ENCODE measurements at regions not wholly inside any gene's neighbourhood (a gene's known extent, or its start where the extent isn't known, plus 50 kb on each side); places are given as distances from the start of the nearest gene placed in this dataset.

DNA sequence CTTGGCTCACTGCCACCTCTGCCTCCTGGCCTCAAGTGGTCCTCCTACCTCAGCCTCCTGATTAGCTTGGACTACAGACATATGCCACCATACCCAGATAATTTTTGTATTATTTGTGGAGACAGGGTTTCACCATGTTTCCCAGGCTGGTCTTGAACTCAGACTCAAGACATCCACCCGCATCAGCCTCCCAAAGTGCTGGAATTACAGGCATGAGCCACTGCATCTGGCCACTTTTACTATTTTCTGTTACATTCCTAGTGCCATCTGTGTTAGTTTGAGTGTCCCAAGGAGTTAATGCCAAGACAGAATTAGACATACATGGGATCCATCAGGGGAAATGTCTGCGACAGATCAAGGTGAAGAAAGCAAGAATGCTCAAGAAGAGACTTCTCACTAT lies 288.2 kb upstream of the CTSO start:
- no peaks in the 10 kb centered on the region for H3K27me3 ChIP-seq (ENCODE audit: control insufficient read depth in 2 of 2, insufficient read depth in 1 of 2, low read length in 1 of 2)
- no peaks in the 10 kb centered on the region for H3K9me3 ChIP-seq (ENCODE audit: control insufficient read depth in 2 of 2, insufficient read depth in 1 of 2, low read length in 1 of 2)
- no peak overlapping the region for H3K4me3 ChIP-seq (ENCODE audit: low read length in 2 of 2)
- no peak for DNase-seq (ENCODE audit: low read depth in 6 of 9, low spot score in 9 of 9)
- H3K27ac ChIP-seq (ENCODE audit: low read depth in 1 of 2, low read length in 1 of 2): no peak overlapping the region
- 98% methylated on average over 2 of the region's 2 CpGs for WGBS
- no peaks in the 10 kb centered on the region for H3K4me1 ChIP-seq (ENCODE audit: control insufficient read depth in 2 of 2, insufficient read depth in 2 of 2, low read length in 2 of 2)
- H3K36me3 ChIP-seq (ENCODE audit: control insufficient read depth in 2 of 2, insufficient read depth in 2 of 2, low read length in 1 of 2): no peaks in the 10 kb centered on the region

GRCh38 chr4:156238171-156238570 lies 284.5 kb upstream of the CTSO start:
- no peaks in the 10 kb centered on the region for H3K27me3 ChIP-seq (ENCODE audit: control insufficient read depth in 2 of 2, insufficient read depth in 1 of 2, low read length in 1 of 2)
- H3K4me3 ChIP-seq (ENCODE audit: low read length in 2 of 2): no peak overlapping the region
- WGBS: 82% methylated on average over 3 of the region's 3 CpGs
- DNase-seq (ENCODE audit: low read depth in 6 of 9, low spot score in 9 of 9): no peak
- H3K36me3 ChIP-seq (ENCODE audit: control insufficient read depth in 2 of 2, insufficient read depth in 2 of 2, low read length in 1 of 2): no peaks in the 10 kb centered on the region
- H3K9me3 ChIP-seq (ENCODE audit: control insufficient read depth in 2 of 2, insufficient read depth in 1 of 2, low read length in 1 of 2): no peaks in the 10 kb centered on the region
- H3K27ac ChIP-seq (ENCODE audit: low read depth in 1 of 2, low read length in 1 of 2): no peak overlapping the region
- no peaks in the 10 kb centered on the region for H3K4me1 ChIP-seq (ENCODE audit: control insufficient read depth in 2 of 2, insufficient read depth in 2 of 2, low read length in 2 of 2)

GRCh38 chr4:156237231-156237630 lies 283.6 kb upstream of the CTSO start:
- Histone ChIP-seq H3K27ac (ENCODE audit: low read depth in 1 of 2, low read length in 1 of 2) (no peak overlapping the region), H3K4me3 (ENCODE audit: low read length in 2 of 2) (no peak overlapping the region), H3K4me1 (ENCODE audit: control insufficient read depth in 2 of 2, insufficient read depth in 2 of 2, low read length in 2 of 2) (no peaks in the 10 kb centered on the region), H3K36me3 (ENCODE audit: control insufficient read depth in 2 of 2, insufficient read depth in 2 of 2, low read length in 1 of 2) (no peaks in the 10 kb centered on the region), H3K9me3 (ENCODE audit: control insufficient read depth in 2 of 2, insufficient read depth in 1 of 2, low read length in 1 of 2) (no peaks in the 10 kb centered on the region), H3K27me3 (ENCODE audit: control insufficient read depth in 2 of 2, insufficient read depth in 1 of 2, low read length in 1 of 2) (no peaks in the 10 kb centered on the region)
- WGBS: 95% methylated on average over 11 of the region's 11 CpGs
- no peak for DNase-seq (ENCODE audit: low read depth in 6 of 9, low spot score in 9 of 9)

GRCh38 chr4:156230176-156230575 lies 276.5 kb upstream of the CTSO start:
- WGBS: 97% methylated on average over 1 of the region's 1 CpG
- DNase-seq (ENCODE audit: low read depth in 6 of 9, low spot score in 9 of 9): no peak
- H3K36me3 ChIP-seq (ENCODE audit: control insufficient read depth in 2 of 2, insufficient read depth in 2 of 2, low read length in 1 of 2): no peaks in the 10 kb centered on the region

DNA sequence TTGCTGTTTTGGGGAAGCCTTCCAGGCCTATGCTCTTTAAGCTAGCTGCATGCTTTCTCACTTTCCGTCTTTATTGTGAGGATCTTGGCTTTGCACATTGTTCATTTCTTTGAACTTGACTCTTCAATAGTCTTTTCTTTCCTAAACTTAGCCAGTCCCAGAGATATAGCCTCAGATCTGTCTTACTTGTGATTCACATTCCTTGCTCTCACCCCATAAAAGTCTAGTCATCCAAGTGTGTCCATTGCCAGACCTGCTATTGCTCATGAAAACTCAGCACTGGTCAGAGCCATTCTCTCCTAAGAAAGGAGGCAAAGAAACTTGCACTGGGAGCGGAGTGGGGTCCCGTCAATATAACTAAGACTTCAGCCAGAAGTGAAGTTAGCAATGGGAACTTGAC lies 275.0 kb upstream of the CTSO start:
- H3K9me3 ChIP-seq (ENCODE audit: control insufficient read depth in 2 of 2, insufficient read depth in 1 of 2, low read length in 1 of 2): no peaks in the 10 kb centered on the region
- no peaks in the 10 kb centered on the region for H3K27me3 ChIP-seq (ENCODE audit: control insufficient read depth in 2 of 2, insufficient read depth in 1 of 2, low read length in 1 of 2)
- no peak overlapping the region for H3K27ac ChIP-seq (ENCODE audit: low read depth in 1 of 2, low read length in 1 of 2)
- 78% methylated on average over 3 of the region's 3 CpGs for WGBS
- H3K4me3 ChIP-seq (ENCODE audit: low read length in 2 of 2): no peak overlapping the region
- no peaks in the 10 kb centered on the region for H3K36me3 ChIP-seq (ENCODE audit: control insufficient read depth in 2 of 2, insufficient read depth in 2 of 2, low read length in 1 of 2)
- no peak for DNase-seq (ENCODE audit: low read depth in 6 of 9, low spot score in 9 of 9)
- H3K4me1 ChIP-seq (ENCODE audit: control insufficient read depth in 2 of 2, insufficient read depth in 2 of 2, low read length in 2 of 2): no peaks in the 10 kb centered on the region

More at GRCh38 chr4:156230176-156230575, 276.5 kb upstream of the CTSO start:
- Histone ChIP-seq H3K9me3 (ENCODE audit: control insufficient read depth in 2 of 2, insufficient read depth in 1 of 2, low read length in 1 of 2) (no peaks in the 10 kb centered on the region), H3K4me3 (ENCODE audit: low read length in 2 of 2) (no peak overlapping the region), H3K27me3 (ENCODE audit: control insufficient read depth in 2 of 2, insufficient read depth in 1 of 2, low read length in 1 of 2) (no peaks in the 10 kb centered on the region), H3K27ac (ENCODE audit: low read depth in 1 of 2, low read length in 1 of 2) (no peak overlapping the region), H3K4me1 (ENCODE audit: control insufficient read depth in 2 of 2, insufficient read depth in 2 of 2, low read length in 2 of 2) (no peaks in the 10 kb centered on the region)

DNA sequence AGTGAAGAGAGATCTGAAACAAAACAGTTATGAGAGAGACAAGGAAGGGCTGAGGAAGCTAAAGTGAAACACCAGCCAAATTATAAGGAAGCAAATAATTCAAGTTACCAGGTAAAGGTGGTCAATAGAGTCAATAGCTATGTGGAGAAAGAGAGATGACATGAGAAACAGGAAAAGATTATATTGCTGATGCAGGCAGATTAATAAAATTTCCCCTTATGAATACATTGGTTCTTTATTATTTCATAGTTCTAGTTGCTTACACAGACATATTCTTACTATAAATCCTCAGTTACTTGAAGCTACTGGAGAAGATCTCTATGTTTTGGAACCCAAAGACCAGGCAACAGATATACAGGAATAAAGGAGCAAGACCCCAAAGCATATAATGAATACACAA lies 273.7 kb upstream of the CTSO start:
- Histone ChIP-seq H3K9me3 (ENCODE audit: control insufficient read depth in 2 of 2, insufficient read depth in 1 of 2, low read length in 1 of 2) (no peaks in the 10 kb centered on the region), H3K27me3 (ENCODE audit: control insufficient read depth in 2 of 2, insufficient read depth in 1 of 2, low read length in 1 of 2) (no peaks in the 10 kb centered on the region), H3K4me1 (ENCODE audit: control insufficient read depth in 2 of 2, insufficient read depth in 2 of 2, low read length in 2 of 2) (no peaks in the 10 kb centered on the region), H3K36me3 (ENCODE audit: control insufficient read depth in 2 of 2, insufficient read depth in 2 of 2, low read length in 1 of 2) (no peaks in the 10 kb centered on the region), H3K27ac (ENCODE audit: low read depth in 1 of 2, low read length in 1 of 2) (no peak overlapping the region), H3K4me3 (ENCODE audit: low read length in 2 of 2) (no peak overlapping the region)
- DNase-seq (ENCODE audit: low read depth in 6 of 9, low spot score in 9 of 9): no peak

DNA sequence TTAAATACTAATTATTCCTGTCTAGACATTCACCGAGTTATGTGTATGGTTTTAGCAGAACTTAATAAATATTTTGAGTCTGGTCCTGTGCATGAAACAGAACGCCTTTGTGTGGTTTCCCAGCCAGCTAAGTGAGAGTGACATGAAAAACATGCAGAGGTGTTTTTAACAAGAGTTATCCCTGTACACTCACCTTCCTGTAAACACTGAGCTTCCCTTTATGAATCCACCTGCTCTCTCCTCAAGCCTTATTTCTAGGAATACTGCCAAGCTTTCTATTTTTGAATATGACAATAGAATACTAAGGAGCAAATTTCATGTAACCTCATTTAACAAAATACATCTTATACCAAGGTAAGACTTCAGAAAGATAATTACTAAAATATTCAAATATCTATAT lies 270.3 kb upstream of the CTSO start:
- no peaks in the 10 kb centered on the region for H3K4me1 ChIP-seq (ENCODE audit: control insufficient read depth in 2 of 2, insufficient read depth in 2 of 2, low read length in 2 of 2)
- DNase-seq (ENCODE audit: low read depth in 6 of 9, low spot score in 9 of 9): no peak
- H3K27me3 ChIP-seq (ENCODE audit: control insufficient read depth in 2 of 2, insufficient read depth in 1 of 2, low read length in 1 of 2): no peaks in the 10 kb centered on the region
- no peaks in the 10 kb centered on the region for H3K36me3 ChIP-seq (ENCODE audit: control insufficient read depth in 2 of 2, insufficient read depth in 2 of 2, low read length in 1 of 2)
- H3K9me3 ChIP-seq (ENCODE audit: control insufficient read depth in 2 of 2, insufficient read depth in 1 of 2, low read length in 1 of 2): peaks cover 0 to 2% of the 10 kb centered on the region in 2 donors
- H3K27ac ChIP-seq (ENCODE audit: low read depth in 1 of 2, low read length in 1 of 2): no peak overlapping the region
- 88% methylated on average over 2 of the region's 2 CpGs for WGBS
- H3K4me3 ChIP-seq (ENCODE audit: low read length in 2 of 2): no peak overlapping the region

- Histone ChIP-seq H3K27ac (ENCODE audit: low read depth in 1 of 2, low read length in 1 of 2) (no peak overlapping the region), H3K9me3 (ENCODE audit: control insufficient read depth in 2 of 2, insufficient read depth in 1 of 2, low read length in 1 of 2) (peaks cover 0 to 4% of the 10 kb centered on the region in 2 donors), H3K4me3 (ENCODE audit: low read length in 2 of 2) (no peak overlapping the region), H3K36me3 (ENCODE audit: control insufficient read depth in 2 of 2, insufficient read depth in 2 of 2, low read length in 1 of 2) (no peaks in the 10 kb centered on the region), H3K4me1 (ENCODE audit: control insufficient read depth in 2 of 2, insufficient read depth in 2 of 2, low read length in 2 of 2) (no peaks in the 10 kb centered on the region), H3K27me3 (ENCODE audit: control insufficient read depth in 2 of 2, insufficient read depth in 1 of 2, low read length in 1 of 2) (no peaks in the 10 kb centered on the region)
- no peak for DNase-seq (ENCODE audit: low read depth in 6 of 9, low spot score in 9 of 9)
- WGBS: 91% methylated on average over 1 of the region's 1 CpG
These were observed 263.6 kb upstream of the CTSO start for GRCh38 chr4:156217236-156217635.

DNA sequence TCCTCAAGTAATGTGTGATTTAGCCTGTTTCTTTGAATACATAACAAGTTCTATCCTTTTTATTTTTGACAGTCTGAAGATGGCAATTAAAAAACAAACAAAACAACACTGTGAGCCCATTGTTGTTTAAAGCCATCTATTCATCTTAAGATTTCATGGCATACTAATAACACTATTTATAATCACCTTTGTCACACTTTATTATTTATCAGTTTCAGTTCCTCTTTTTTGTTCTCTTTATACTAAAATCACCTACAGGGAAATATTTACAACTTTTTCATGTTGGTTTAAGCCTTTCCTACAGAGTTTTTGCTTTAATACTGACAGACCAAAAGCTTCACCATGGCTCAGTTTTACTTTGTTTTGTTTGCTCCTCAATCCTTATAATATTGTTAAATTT lies 247.4 kb upstream of the CTSO start:
- H3K27ac ChIP-seq (ENCODE audit: low read depth in 1 of 2, low read length in 1 of 2): no peak overlapping the region
- H3K27me3 ChIP-seq (ENCODE audit: control insufficient read depth in 2 of 2, insufficient read depth in 1 of 2, low read length in 1 of 2): no peaks in the 10 kb centered on the region
- H3K36me3 ChIP-seq (ENCODE audit: control insufficient read depth in 2 of 2, insufficient read depth in 2 of 2, low read length in 1 of 2): no peaks in the 10 kb centered on the region
- H3K4me1 ChIP-seq (ENCODE audit: control insufficient read depth in 2 of 2, insufficient read depth in 2 of 2, low read length in 2 of 2): no peaks in the 10 kb centered on the region
- DNase-seq (ENCODE audit: low read depth in 6 of 9, low spot score in 9 of 9): no peak
- no peak overlapping the region for H3K4me3 ChIP-seq (ENCODE audit: low read length in 2 of 2)
- no peaks in the 10 kb centered on the region for H3K9me3 ChIP-seq (ENCODE audit: control insufficient read depth in 2 of 2, insufficient read depth in 1 of 2, low read length in 1 of 2)

GRCh38 chr4:156198511-156198910 lies 244.8 kb upstream of the CTSO start:
- WGBS: 97% methylated on average over 15 of the region's 15 CpGs
- Histone ChIP-seq H3K4me3 (ENCODE audit: low read length in 2 of 2) (no peak overlapping the region), H3K36me3 (ENCODE audit: control insufficient read depth in 2 of 2, insufficient read depth in 2 of 2, low read length in 1 of 2) (no peaks in the 10 kb centered on the region), H3K9me3 (ENCODE audit: control insufficient read depth in 2 of 2, insufficient read depth in 1 of 2, low read length in 1 of 2) (no peaks in the 10 kb centered on the region), H3K27me3 (ENCODE audit: control insufficient read depth in 2 of 2, insufficient read depth in 1 of 2, low read length in 1 of 2) (no peaks in the 10 kb centered on the region), H3K4me1 (ENCODE audit: control insufficient read depth in 2 of 2, insufficient read depth in 2 of 2, low read length in 2 of 2) (peaks cover 0 to 3% of the 10 kb centered on the region in 2 donors), H3K27ac (ENCODE audit: low read depth in 1 of 2, low read length in 1 of 2) (no peak overlapping the region)
- no peak for DNase-seq (ENCODE audit: low read depth in 6 of 9, low spot score in 9 of 9)
